ENCODE measurements at regions not wholly inside any gene's neighbourhood (a gene's known extent, or its start where the extent isn't known, plus 50 kb on each side); places are given as distances from the start of the nearest gene placed in this dataset.

DNA sequence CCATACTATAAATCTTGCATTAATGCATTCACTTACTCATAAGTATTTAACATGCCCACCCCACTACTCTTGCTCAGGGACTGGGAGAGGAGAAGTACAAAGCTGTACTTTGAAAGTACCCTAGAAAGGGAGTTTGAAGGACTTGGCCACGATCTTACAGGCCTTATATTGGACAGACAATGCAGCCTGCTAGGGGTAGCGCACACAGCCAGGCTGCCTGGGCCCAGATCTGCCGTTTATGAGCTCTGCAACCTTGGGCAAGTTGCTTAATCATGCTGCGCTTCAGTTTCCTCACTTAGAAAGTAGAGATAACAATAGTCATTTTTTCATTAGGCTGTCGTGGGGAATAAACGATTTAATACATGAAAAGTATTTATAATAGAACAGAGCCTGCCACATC lies 110.1 kb downstream of the CDC7 start:
- no peak overlapping the region for H3K4me2 ChIP-seq (ENCODE audit: low read length)
- H3K27me3 ChIP-seq (ENCODE audit: insufficient read depth, low read length): no peaks in the 10 kb centered on the region
- no peak overlapping the region for H3K27ac Mint-ChIP-seq (ENCODE audit: unreplicated experiment)
- H3K4me1 Mint-ChIP-seq (ENCODE audit: low read depth, unreplicated experiment): peaks cover 19% of the 10 kb centered on the region
- H3K9me3 ChIP-seq (ENCODE audit: insufficient read depth, low read depth, low read length): no peaks in the 10 kb centered on the region
- no peak overlapping the region for H3K4me3 ChIP-seq (ENCODE audit: insufficient read depth, low read depth, low read length)
- H3K9ac ChIP-seq (ENCODE audit: low read length): no peak overlapping the region
- H3K9me3 Mint-ChIP-seq (ENCODE audit: unreplicated experiment): peaks cover 7% of the 10 kb centered on the region
- H3K36me3 ChIP-seq (ENCODE audit: insufficient read depth, low read length): no peaks in the 10 kb centered on the region
- no peak overlapping the region for H2AFZ ChIP-seq (ENCODE audit: low read depth, low read length)
- no peak overlapping the region for H3K4me3 Mint-ChIP-seq (ENCODE audit: unreplicated experiment)
- H4K20me1 ChIP-seq (ENCODE audit: insufficient read depth, low read length): no peaks in the 10 kb centered on the region
- DNase-seq (ENCODE audit: low read depth) (no peak), FAIRE-seq (no peak)
- H3K36me3 Mint-ChIP-seq (ENCODE audit: low read depth, unreplicated experiment): no peaks in the 10 kb centered on the region
- H3K27me3 Mint-ChIP-seq (ENCODE audit: low read depth, unreplicated experiment): no peaks in the 10 kb centered on the region
- H3K4me1 ChIP-seq (ENCODE audit: insufficient read depth, low read length): peaks cover 5% of the 10 kb centered on the region
- TF ChIP-seq EZH2 (IDR thresholded peaks at IDR 0.05; ENCODE audit: insufficient read depth, low read length): no peak
- TF ChIP-seq, protein P1, sequence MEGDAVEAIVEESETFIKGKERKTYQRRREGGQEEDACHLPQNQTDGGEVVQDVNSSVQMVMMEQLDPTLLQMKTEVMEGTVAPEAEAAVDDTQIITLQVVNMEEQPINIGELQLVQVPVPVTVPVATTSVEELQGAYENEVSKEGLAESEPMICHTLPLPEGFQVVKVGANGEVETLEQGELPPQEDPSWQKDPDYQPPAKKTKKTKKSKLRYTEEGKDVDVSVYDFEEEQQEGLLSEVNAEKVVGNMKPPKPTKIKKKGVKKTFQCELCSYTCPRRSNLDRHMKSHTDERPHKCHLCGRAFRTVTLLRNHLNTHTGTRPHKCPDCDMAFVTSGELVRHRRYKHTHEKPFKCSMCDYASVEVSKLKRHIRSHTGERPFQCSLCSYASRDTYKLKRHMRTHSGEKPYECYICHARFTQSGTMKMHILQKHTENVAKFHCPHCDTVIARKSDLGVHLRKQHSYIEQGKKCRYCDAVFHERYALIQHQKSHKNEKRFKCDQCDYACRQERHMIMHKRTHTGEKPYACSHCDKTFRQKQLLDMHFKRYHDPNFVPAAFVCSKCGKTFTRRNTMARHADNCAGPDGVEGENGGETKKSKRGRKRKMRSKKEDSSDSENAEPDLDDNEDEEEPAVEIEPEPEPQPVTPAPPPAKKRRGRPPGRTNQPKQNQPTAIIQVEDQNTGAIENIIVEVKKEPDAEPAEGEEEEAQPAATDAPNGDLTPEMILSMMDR (IDR thresholded peaks at IDR 0.05; ENCODE audit: insufficient read depth, low read depth, low read length): no peak
- no peak overlapping the region for H3K27ac ChIP-seq (ENCODE audit: low read depth, low read length)
- no peaks in the 10 kb centered on the region for H3K79me2 ChIP-seq (ENCODE audit: insufficient read depth, low read length)

DNA sequence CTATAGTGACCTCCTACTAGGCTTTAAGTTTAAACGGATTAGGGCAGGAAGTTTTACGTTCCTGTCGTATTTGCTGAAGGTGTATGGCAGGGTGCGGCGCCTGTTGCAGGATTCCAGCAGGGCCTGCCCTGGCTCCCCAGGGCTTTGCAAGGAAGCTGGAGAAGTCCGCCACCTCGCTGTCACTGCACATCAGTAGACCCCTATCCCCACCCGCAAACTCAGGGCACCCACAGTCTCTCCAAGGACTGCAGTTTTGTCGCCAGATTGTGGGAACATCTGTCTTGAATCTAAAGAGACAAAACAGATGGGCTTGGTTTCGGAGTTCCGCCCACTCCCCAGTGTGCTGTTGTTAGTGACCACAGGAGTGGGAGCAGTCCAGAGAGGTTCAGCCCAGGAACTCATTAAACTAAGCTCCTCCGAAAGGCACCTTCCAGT lies 110.8 kb downstream of the CDC7 start:
- no peak for TF ChIP-seq EZH2 (IDR thresholded peaks at IDR 0.05; ENCODE audit: insufficient read depth, low read length)
- TF ChIP-seq, protein P1 (IDR thresholded peaks at IDR 0.05; ENCODE audit: insufficient read depth, low read depth, low read length): no peak
- Mint-ChIP-seq H3K4me1 (ENCODE audit: low read depth, unreplicated experiment) (peaks cover 19% of the 10 kb centered on the region), H3K27me3 (ENCODE audit: low read depth, unreplicated experiment) (no peaks in the 10 kb centered on the region), H3K4me3 (ENCODE audit: unreplicated experiment) (no peak overlapping the region), H3K27ac (ENCODE audit: unreplicated experiment) (no peak overlapping the region), H3K9me3 (ENCODE audit: unreplicated experiment) (peaks cover 7% of the 10 kb centered on the region), H3K36me3 (ENCODE audit: low read depth, unreplicated experiment) (no peaks in the 10 kb centered on the region)
- Histone ChIP-seq H2AFZ (ENCODE audit: low read depth, low read length) (peak overlapping the region; percentile 62), H3K27ac (ENCODE audit: low read depth, low read length) (peak overlapping the region; percentile 5), H3K4me2 (ENCODE audit: low read length) (peak overlapping the region; percentile 41), H3K9ac (ENCODE audit: low read length) (no peak overlapping the region), H3K9me3 (ENCODE audit: insufficient read depth, low read depth, low read length) (no peaks in the 10 kb centered on the region), H3K27me3 (ENCODE audit: insufficient read depth, low read length) (no peaks in the 10 kb centered on the region), H3K4me1 (ENCODE audit: insufficient read depth, low read length) (peaks cover 5% of the 10 kb centered on the region), H3K79me2 (ENCODE audit: insufficient read depth, low read length) (no peaks in the 10 kb centered on the region), H3K36me3 (ENCODE audit: insufficient read depth, low read length) (no peaks in the 10 kb centered on the region), H3K4me3 (ENCODE audit: insufficient read depth, low read depth, low read length) (no peak overlapping the region), H4K20me1 (ENCODE audit: insufficient read depth, low read length) (no peaks in the 10 kb centered on the region)
- peak; percentile 5 for DNase-seq (ENCODE audit: low read depth)
- FAIRE-seq: no peak

DNA sequence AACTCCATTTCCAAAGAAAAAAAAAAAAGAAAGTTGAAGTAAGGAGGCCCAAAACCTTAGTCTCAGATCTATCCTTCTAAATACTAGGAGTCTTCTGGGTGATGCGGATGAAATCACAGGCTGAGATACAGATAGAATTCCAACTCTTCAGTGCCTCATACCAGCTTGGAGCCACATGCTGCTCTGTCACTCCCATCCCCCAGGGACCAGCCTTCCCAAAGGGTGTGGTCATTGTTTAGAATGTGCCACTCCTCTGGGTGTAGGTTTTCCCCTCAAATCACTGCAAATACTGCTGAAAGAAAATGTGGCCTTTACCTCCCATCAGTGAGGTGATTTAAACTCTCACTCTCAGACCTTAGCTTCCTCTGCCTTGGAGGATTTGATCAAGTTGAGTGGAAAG lies 112.9 kb downstream of the CDC7 start:
- no peak for DNase-seq (ENCODE audit: low read depth)
- Histone ChIP-seq H3K4me2 (ENCODE audit: low read length) (no peak overlapping the region), H3K36me3 (ENCODE audit: insufficient read depth, low read length) (no peaks in the 10 kb centered on the region), H3K9me3 (ENCODE audit: insufficient read depth, low read depth, low read length) (no peaks in the 10 kb centered on the region), H3K79me2 (ENCODE audit: insufficient read depth, low read length) (no peaks in the 10 kb centered on the region), H3K9ac (ENCODE audit: low read length) (no peak overlapping the region), H2AFZ (ENCODE audit: low read depth, low read length) (no peak overlapping the region), H4K20me1 (ENCODE audit: insufficient read depth, low read length) (no peaks in the 10 kb centered on the region), H3K27ac (ENCODE audit: low read depth, low read length) (no peak overlapping the region), H3K4me3 (ENCODE audit: insufficient read depth, low read depth, low read length) (no peak overlapping the region), H3K27me3 (ENCODE audit: insufficient read depth, low read length) (peaks cover 4% of the 10 kb centered on the region), H3K4me1 (ENCODE audit: insufficient read depth, low read length) (peaks cover 5% of the 10 kb centered on the region)
- Mint-ChIP-seq H3K4me1 (ENCODE audit: low read depth, unreplicated experiment) (peaks cover 15% of the 10 kb centered on the region), H3K36me3 (ENCODE audit: low read depth, unreplicated experiment) (no peaks in the 10 kb centered on the region), H3K27me3 (ENCODE audit: low read depth, unreplicated experiment) (peaks cover 6% of the 10 kb centered on the region), H3K4me3 (ENCODE audit: unreplicated experiment) (no peak overlapping the region), H3K9me3 (ENCODE audit: unreplicated experiment) (peaks cover 4% of the 10 kb centered on the region), H3K27ac (ENCODE audit: unreplicated experiment) (no peak overlapping the region)
- FAIRE-seq: no peak
- TF ChIP-seq, protein P1 (IDR thresholded peaks at IDR 0.05; ENCODE audit: insufficient read depth, low read depth, low read length): no peak
- TF ChIP-seq EZH2 (IDR thresholded peaks at IDR 0.05; ENCODE audit: insufficient read depth, low read length): no peak

Measured in astrocyte (in vitro differentiated cells and primary cell).